Sigmoid colon (tissue), 6 donors: ENCODE measurements at regions not wholly inside any gene's neighbourhood (a gene's known extent, or its start where the extent isn't known, plus 50 kb on each side); places are given as distances from the start of the nearest gene placed in this dataset.

Experiments
- DNase-seq: peaks from one replicate; pipeline ENCODE4 v3.0.0-alpha.2; 2019
- H3K27ac ChIP-seq, 4 donors: fragments of 200-600 bp; sonication (generic); one replicate each; pipeline ENCODE4 v1.5.1; 2016 to 2019; ENCODE audit warnings: mild to moderate bottlenecking in 1 of 4
- H3K27me3 ChIP-seq, 3 donors: fragments of 200-600 bp; sonication (generic); one replicate each; pipeline ENCODE4 v1.5.1; 2019; ENCODE audit warnings: mild to moderate bottlenecking in 1 of 3
- H3K36me3 ChIP-seq, 4 donors: fragments of 200-600 bp; sonication (generic); one replicate each; pipeline ENCODE4 v1.5.1; 2016 to 2019
- H3K4me1 ChIP-seq, 4 donors: fragments of 200-600 bp; sonication (generic); one replicate each; pipeline ENCODE4 v1.5.1; 2017 to 2019
- H3K4me3 ChIP-seq, 4 donors: fragments of 200-600 bp; sonication (generic); one replicate each; pipeline ENCODE4 v1.5.1; 2017 to 2019; ENCODE audit warnings: mild to moderate bottlenecking in 2 of 4, moderate library complexity in 1 of 4
- H3K9me3 ChIP-seq, 4 donors: fragments of 200-600 bp in 3 of 4; sonication (generic) in 3 of 4; one replicate each; pipeline versions ENCODE4 v1.5.1 to v1.6.1; 2013 to 2019
- CTCF ChIP-seq, 4 experiments: fragments of 450-650 bp in 3 of 4; fragments of 200-600 bp in 1 of 4; IDR thresholded peaks; one replicate each; pipeline ENCODE4 v1.5.1; 2016 to 2019; ENCODE audit warnings: antibody characterized with exemption in 4 of 4, mild to moderate bottlenecking in 3 of 4, moderate library complexity in 2 of 4
- EP300 ChIP-seq, 4 donors: sonication (generic); formaldehyde crosslinking; IDR thresholded peaks; one replicate each; pipeline ENCODE4 v1.6.1; 2017; ENCODE audit warnings: antibody characterized with exemption in 4 of 4
- POLR2A ChIP-seq, 2 donors: fragments of 450-650 bp; IDR thresholded peaks; one replicate each; pipeline ENCODE4 v1.6.1; 2016; ENCODE audit warnings: antibody characterized with exemption in 2 of 2, mild to moderate bottlenecking in 2 of 2, moderate library complexity in 2 of 2
- POLR2AphosphoS5 ChIP-seq, 4 donors: sonication (generic); formaldehyde crosslinking; IDR thresholded peaks; one replicate each; pipeline ENCODE4 v1.6.1; 2017; ENCODE audit warnings: antibody characterized with exemption in 4 of 4
- WGBS, 2 donors: extraction: QIAGEN DNeasy Blood & Tissue Kit; methylation state at CpG; one replicate each; pipeline ENCODE4 v1.1.7; 2013; 5-methylcytosine and 5-hydroxymethylcytosine counted together
- intact Hi-C: fragments of 100-400 bp; cut with DNase I; formaldehyde crosslinking; loops from one replicate; pipeline ENCODE4 v1.15.1; 2023
- donor health status: healthy with polysubstance abuse.
- donor health status: healthy.

GRCh38 chr17:65323049-65323448 lies 185.9 kb downstream of the RGS9 start:
- no peak overlapping the region for H3K4me3 ChIP-seq
- no peaks in the 10 kb centered on the region for H3K27me3 ChIP-seq
- no peak for TF ChIP-seq POLR2A (IDR thresholded peaks at IDR 0.05)
- TF ChIP-seq EP300 (IDR thresholded peaks at IDR 0.05), result no peak
- TF ChIP-seq POLR2AphosphoS5 (IDR thresholded peaks at IDR 0.05), result no peak
- no peak for TF ChIP-seq CTCF (IDR thresholded peaks at IDR 0.05)
- DNase-seq, result no peak
- H3K9me3 ChIP-seq, result no peaks in the 10 kb centered on the region
- H3K36me3 ChIP-seq, result no peaks in the 10 kb centered on the region
- intact Hi-C loops, result no loop called here
- no peaks in the 10 kb centered on the region for H3K4me1 ChIP-seq
- WGBS, 2 donors, result 87 to 92% methylated on average over 2 of the region's 2 CpGs
- no peak overlapping the region for H3K27ac ChIP-seq

GRCh38 chr17:65320820-65321219 lies 183.7 kb downstream of the RGS9 start:
- H3K27me3 ChIP-seq, result no peaks in the 10 kb centered on the region
- intact Hi-C loops, result no loop called here
- no peaks in the 10 kb centered on the region for H3K9me3 ChIP-seq
- TF ChIP-seq EP300 (IDR thresholded peaks at IDR 0.05) (no peak), CTCF (IDR thresholded peaks at IDR 0.05) (no peak), POLR2AphosphoS5 (IDR thresholded peaks at IDR 0.05) (no peak), POLR2A (IDR thresholded peaks at IDR 0.05) (no peak)
- H3K4me1 ChIP-seq, result no peaks in the 10 kb centered on the region
- no peak for DNase-seq
- 91 to 95% methylated on average over 5 of the region's 5 CpGs for WGBS, 2 donors
- no peak overlapping the region for H3K4me3 ChIP-seq
- no peaks in the 10 kb centered on the region for H3K36me3 ChIP-seq
- H3K27ac ChIP-seq, result no peak overlapping the region

GRCh38 chr17:65314212-65314611 lies 177.0 kb downstream of the RGS9 start:
- H3K4me3 ChIP-seq, result no peak overlapping the region
- TF ChIP-seq EP300 (IDR thresholded peaks at IDR 0.05), result no peak
- TF ChIP-seq POLR2AphosphoS5 (IDR thresholded peaks at IDR 0.05), result no peak
- no peak for TF ChIP-seq POLR2A (IDR thresholded peaks at IDR 0.05)
- no peak for TF ChIP-seq CTCF (IDR thresholded peaks at IDR 0.05)
- no peaks in the 10 kb centered on the region for H3K4me1 ChIP-seq
- H3K27ac ChIP-seq, result no peak overlapping the region
- WGBS, 2 donors, result 61 to 83% methylated on average over 6 of the region's 6 CpGs
- intact Hi-C loops, result no loop called here
- no peaks in the 10 kb centered on the region for H3K9me3 ChIP-seq
- no peak for DNase-seq
- no peaks in the 10 kb centered on the region for H3K36me3 ChIP-seq
- H3K27me3 ChIP-seq, result no peaks in the 10 kb centered on the region

- intact Hi-C loops, result no loop called here
- H3K36me3 ChIP-seq, result no peaks in the 10 kb centered on the region
- DNase-seq, result no peak
- TF ChIP-seq POLR2A (IDR thresholded peaks at IDR 0.05), result no peak
- TF ChIP-seq POLR2AphosphoS5 (IDR thresholded peaks at IDR 0.05), result no peak
- TF ChIP-seq CTCF (IDR thresholded peaks at IDR 0.05), result no peak
- no peak for TF ChIP-seq EP300 (IDR thresholded peaks at IDR 0.05)
- 20 to 40% methylated on average over 6 of the region's 6 CpGs for WGBS, 2 donors
- H3K4me1 ChIP-seq, result no peaks in the 10 kb centered on the region
- no peaks in the 10 kb centered on the region for H3K27me3 ChIP-seq
- no peak overlapping the region for H3K27ac ChIP-seq
- no peak overlapping the region for H3K4me3 ChIP-seq
- H3K9me3 ChIP-seq, result no peaks in the 10 kb centered on the region
These were observed 175.7 kb downstream of the RGS9 start for GRCh38 chr17:65312718-65313377.

GRCh38 chr17:65311261-65311660 lies 174.1 kb downstream of the RGS9 start:
- H3K4me1 ChIP-seq, result no peaks in the 10 kb centered on the region
- H3K27ac ChIP-seq, result no peak overlapping the region
- intact Hi-C loops, result no loop called here
- WGBS, 2 donors, result 92 to 93% methylated on average over 5 of the region's 5 CpGs
- DNase-seq, result no peak
- TF ChIP-seq EP300 (IDR thresholded peaks at IDR 0.05), result no peak
- TF ChIP-seq CTCF (IDR thresholded peaks at IDR 0.05), result no peak
- no peak for TF ChIP-seq POLR2A (IDR thresholded peaks at IDR 0.05)
- TF ChIP-seq POLR2AphosphoS5 (IDR thresholded peaks at IDR 0.05), result no peak
- no peaks in the 10 kb centered on the region for H3K27me3 ChIP-seq
- H3K4me3 ChIP-seq, result no peak overlapping the region
- H3K36me3 ChIP-seq, result no peaks in the 10 kb centered on the region
- no peaks in the 10 kb centered on the region for H3K9me3 ChIP-seq
